H1 (cell line): ENCODE measurements at regions not wholly inside any gene's neighbourhood (a gene's known extent, or its start where the extent isn't known, plus 50 kb on each side); places are given as distances from the start of the nearest gene placed in this dataset.

ENCODE experiments used
- CTCF ChIA-PET: fragments of 300-600 bp; sonication (Branson Sonifier 250); formaldehyde crosslinking; loops from one replicate; lab custom pipeline; 2021; ENCODE audit not compliant: partially characterized antibody; lab: Charles Lee
- POLR2A ChIA-PET: fragments of 300-600 bp; sonication (Branson Sonifier 250); formaldehyde crosslinking; loops from one replicate; lab custom pipeline; 2021; ENCODE audit warnings: inconsistent platforms; ENCODE audit not compliant: partially characterized antibody; lab: Charles Lee
- DNase-seq, 2 experiments: peaks; one replicate each; pipeline versions ENCODE4 v3.0.0 to v3.0.0-alpha.2; 2010 to 2022; ENCODE audit warnings: low spot score in 2 of 2, low read depth in 1 of 2, mixed read lengths in 1 of 2
- FAIRE-seq: peaks from 2 replicates; lab custom pipeline; 2011; peaks lifted over from hg19 to GRCh38; lab: Jason Lieb, UNC
- H2AFZ ChIP-seq: 2 replicates; pipeline ENCODE4 v1.8.1; 2012; ENCODE audit warnings: low read length, inconsistent platforms
- H2AK5ac ChIP-seq: 2 replicates; pipeline ENCODE4 v1.6.1; 2013; ENCODE audit warnings: low read depth, low read length
- H2BK120ac ChIP-seq: replicated peaks from 2 replicates; pipeline ENCODE3; 2013; ENCODE audit warnings: low read depth, low read length, inconsistent platforms
- H2BK12ac ChIP-seq: 2 replicates; pipeline ENCODE4 v1.6.1; 2013; ENCODE audit warnings: low read depth, low read length
- H2BK15ac ChIP-seq: 2 replicates; pipeline ENCODE4 v1.6.1; 2013; ENCODE audit warnings: low read length
- H2BK20ac ChIP-seq: 2 replicates; pipeline ENCODE4 v1.6.1; 2013; ENCODE audit warnings: low read length
- H2BK5ac ChIP-seq: 2 replicates; pipeline ENCODE4 v1.6.1; 2013; ENCODE audit warnings: low read depth, low read length
- H3K14ac ChIP-seq: 2 replicates; pipeline ENCODE4 v1.6.1; 2013; ENCODE audit warnings: inconsistent platforms; ENCODE audit not compliant: insufficient read length
- H3K18ac ChIP-seq: 2 replicates; pipeline ENCODE4 v1.6.1; 2013; ENCODE audit warnings: low read length; ENCODE audit errors: extremely low read depth
- H3K23ac ChIP-seq: 2 replicates; pipeline ENCODE4 v1.6.1; 2013; ENCODE audit warnings: inconsistent platforms; ENCODE audit not compliant: insufficient read length
- H3K23me2 ChIP-seq: 2 replicates; pipeline ENCODE4 v1.6.1; 2013; ENCODE audit warnings: low read depth, low read length
- H3K27ac ChIP-seq: 2 replicates; pipeline ENCODE4 v1.6.1; 2011; ENCODE audit warnings: low read depth, low read length, inconsistent platforms
- H3K27me3 ChIP-seq, 4 experiments: replicated peaks in 1 of 4; 1 replicate in 1 of 4; 2 replicates in 3 of 4; pipeline versions ENCODE4 v1.6.1 to v1.8.1; 2011 to 2013; ENCODE audit warnings: low read length in 3 of 4, mild to moderate bottlenecking in 3 of 4, inconsistent platforms in 2 of 4, mixed read lengths in 2 of 4, moderate library complexity in 1 of 4; ENCODE audit not compliant: control insufficient read depth in 3 of 4, insufficient read depth in 3 of 4; ENCODE audit errors: extremely low read depth in 1 of 4
- H3K36me3 ChIP-seq, 4 experiments: 2 replicates each; pipeline versions ENCODE4 v1.6.1 to v1.8.1; 2011 to 2013; ENCODE audit warnings: mild to moderate bottlenecking in 4 of 4, low read length in 3 of 4, moderate library complexity in 2 of 4, control low read depth in 1 of 4, inconsistent platforms in 1 of 4; ENCODE audit not compliant: insufficient read depth in 4 of 4, control insufficient read depth in 2 of 4
- H3K4ac ChIP-seq: replicated peaks from 2 replicates; pipeline ENCODE3; 2013; ENCODE audit warnings: low read length, low read depth, mixed read lengths, inconsistent platforms; ENCODE audit not compliant: insufficient read length
- H3K4me1 ChIP-seq, 4 experiments: replicated peaks in 1 of 4; 1 replicate in 1 of 4; 2 replicates in 3 of 4; pipeline versions ENCODE4 v1.6.1 to v1.8.1; 2011 to 2013; ENCODE audit warnings: low read length in 3 of 4, inconsistent platforms in 2 of 4, mixed read lengths in 1 of 4; ENCODE audit not compliant: insufficient read depth in 4 of 4, control insufficient read depth in 3 of 4
- H3K4me2 ChIP-seq, 2 experiments: 2 replicates each; pipeline versions ENCODE4 v1.6.1 to v1.8.1; 2011 to 2013; ENCODE audit warnings: low read depth in 2 of 2, low read length in 2 of 2, control low read depth in 1 of 2, inconsistent platforms in 1 of 2, mild to moderate bottlenecking in 1 of 2; ENCODE audit not compliant: insufficient read depth in 1 of 2
- H3K4me3 ChIP-seq, 4 experiments: fragments of 200-600, 300-600 bp in 1 of 4; sonication (generic), shearing (Covaris generic), sonication (Bioruptor Twin) in 1 of 4; 2 replicates each; pipeline versions ENCODE4 v1.5.1 to v1.8.1; 2011 to 2016; ENCODE audit warnings: low read length in 4 of 4, low read depth in 3 of 4, control low read depth in 2 of 4, inconsistent platforms in 2 of 4, mild to moderate bottlenecking in 2 of 4, mixed read lengths in 1 of 4, moderate library complexity in 1 of 4; ENCODE audit not compliant: insufficient read depth in 2 of 4; ENCODE audit errors: extremely low read depth in 1 of 4
- H3K56ac ChIP-seq: replicated peaks from 2 replicates; pipeline ENCODE3; 2013; ENCODE audit warnings: low read depth, mild to moderate bottlenecking, mixed read lengths, low read length, inconsistent platforms; ENCODE audit not compliant: insufficient read length
- H3K79me1 ChIP-seq: 2 replicates; pipeline ENCODE4 v1.6.1; 2013; ENCODE audit warnings: low read depth, low read length, control low read depth
- H3K79me2 ChIP-seq, 2 experiments: 2 replicates each; pipeline versions ENCODE4 v1.6.1 to v1.8.1; 2012 to 2013; ENCODE audit warnings: low read length in 2 of 2, mild to moderate bottlenecking in 2 of 2, inconsistent platforms in 1 of 2; ENCODE audit not compliant: insufficient read depth in 2 of 2, control insufficient read depth in 1 of 2
- H3K9ac ChIP-seq, 4 experiments: replicated peaks in 1 of 4; 1 replicate in 1 of 4; 2 replicates in 3 of 4; pipeline versions ENCODE4 v1.6.1 to v1.8.1; 2011 to 2013; ENCODE audit warnings: low read depth in 3 of 4, low read length in 3 of 4, control low read depth in 2 of 4, mild to moderate bottlenecking in 2 of 4, moderate library complexity in 2 of 4, inconsistent platforms in 1 of 4; ENCODE audit errors: extremely low read depth in 1 of 4
- H3K9me3 ChIP-seq, 2 experiments: 2 replicates each; pipeline versions ENCODE4 v1.6.1 to v1.8.1; 2012 to 2013; ENCODE audit warnings: mild to moderate bottlenecking in 2 of 2, moderate library complexity in 2 of 2, control low read depth in 1 of 2, inconsistent platforms in 1 of 2, low read depth in 1 of 2, low read length in 1 of 2, mixed read lengths in 1 of 2; ENCODE audit not compliant: insufficient read depth in 2 of 2
- H4K20me1 ChIP-seq, 2 experiments: replicated peaks in 1 of 2; 2 replicates each; pipeline versions ENCODE3 to v1.8.1; 2011 to 2013; ENCODE audit warnings: inconsistent platforms in 2 of 2, low read length in 2 of 2, mild to moderate bottlenecking in 1 of 2; ENCODE audit not compliant: insufficient read depth in 2 of 2, control insufficient read depth in 1 of 2
- H4K5ac ChIP-seq: 2 replicates; pipeline ENCODE4 v1.6.1; 2013; ENCODE audit warnings: low read length, low read depth, mixed read lengths, inconsistent platforms; ENCODE audit not compliant: insufficient read length
- H4K8ac ChIP-seq: 2 replicates; pipeline ENCODE4 v1.8.0; 2013; ENCODE audit warnings: mild to moderate bottlenecking, moderate library complexity, low read length, inconsistent platforms; ENCODE audit not compliant: insufficient read depth; ENCODE audit errors: extremely low read depth
- H4K91ac ChIP-seq: replicated peaks from 2 replicates; pipeline ENCODE3; 2013; ENCODE audit warnings: low read length, mixed read lengths, inconsistent platforms; ENCODE audit not compliant: insufficient read length
- BCL11A ChIP-seq, 2 experiments: IDR thresholded peaks; one replicate each; pipeline ENCODE4 v1.6.1; 2011; ENCODE audit warnings: low read depth in 2 of 2, low read length in 2 of 2, mild to moderate bottlenecking in 2 of 2
- JUN ChIP-seq: IDR thresholded peaks from 2 replicates; pipeline ENCODE4 v1.6.1; 2011; ENCODE audit warnings: low read depth, mild to moderate bottlenecking, improper control_type of control experiment, low read length
- KDM1A ChIP-seq: fragments of 200-600, 300-600 bp; sonication (generic); IDR thresholded peaks from 2 replicates; pipeline ENCODE4 v1.7.1; 2016; ENCODE audit warnings: mild to moderate bottlenecking, low read length, borderline replicate concordance
- POU5F1 ChIP-seq: IDR thresholded peaks from 2 replicates; pipeline ENCODE4 v1.6.1; 2011; ENCODE audit warnings: low read depth, mild to moderate bottlenecking, low read length, moderate library complexity
- RAD21 ChIP-seq, 2 experiments: IDR thresholded peaks in 1 of 2; conservative IDR thresholded peaks in 1 of 2; 2 replicates each; pipeline ENCODE4 v1.6.1; 2011; ENCODE audit warnings: low read depth in 2 of 2, low read length in 2 of 2, improper control_type of control experiment in 1 of 2, inconsistent platforms in 1 of 2, mild to moderate bottlenecking in 1 of 2, moderate library complexity in 1 of 2
- TAF1 ChIP-seq: IDR thresholded peaks from 2 replicates; pipeline ENCODE4 v1.6.1; 2011; ENCODE audit warnings: mild to moderate bottlenecking, low read depth, low read length
- TAF7 ChIP-seq: optimal IDR thresholded peaks from 2 replicates; pipeline ENCODE3; 2011; ENCODE audit warnings: low read depth, mild to moderate bottlenecking, inconsistent platforms, low read length, moderate library complexity, borderline replicate concordance
- WGBS, 2 experiments: shearing (Covaris generic) in 1 of 2; methylation state at CpG; one replicate each; pipeline versions ENCODE4 v1.1.6 to v1.1.7; 2013 to 2015; ENCODE audit warnings: low lambda C conversion rate in 2 of 2, mixed read lengths in 2 of 2, inconsistent platforms in 1 of 2, low coverage in 1 of 2, missing lambda C conversion rate in 1 of 2; ENCODE audit not compliant: insufficient replicate concordance in 2 of 2, insufficient coverage in 1 of 2, insufficient read length in 1 of 2; ENCODE audit errors: extremely low coverage in 1 of 2, missing lambda C conversion rate in 1 of 2; 5-methylcytosine and 5-hydroxymethylcytosine counted together
- TF ChIP-seq, protein P1 (sequence below): IDR thresholded peaks from 2 replicates; pipeline ENCODE4 v1.6.1; 2012; ENCODE audit warnings: inconsistent platforms
- TF ChIP-seq, protein P2 (sequence below), 3 experiments: IDR thresholded peaks; 1 replicate in 2 of 3; 2 replicates in 1 of 3; pipeline versions ENCODE4 v1.5.1 to v1.6.1; 2011; ENCODE audit warnings: low read length in 3 of 3, mild to moderate bottlenecking in 3 of 3, inconsistent platforms in 2 of 3, low read depth in 1 of 3, moderate library complexity in 1 of 3; ENCODE audit not compliant: insufficient read depth in 1 of 3; ENCODE audit errors: control extremely low read depth in 1 of 3

DNA sequence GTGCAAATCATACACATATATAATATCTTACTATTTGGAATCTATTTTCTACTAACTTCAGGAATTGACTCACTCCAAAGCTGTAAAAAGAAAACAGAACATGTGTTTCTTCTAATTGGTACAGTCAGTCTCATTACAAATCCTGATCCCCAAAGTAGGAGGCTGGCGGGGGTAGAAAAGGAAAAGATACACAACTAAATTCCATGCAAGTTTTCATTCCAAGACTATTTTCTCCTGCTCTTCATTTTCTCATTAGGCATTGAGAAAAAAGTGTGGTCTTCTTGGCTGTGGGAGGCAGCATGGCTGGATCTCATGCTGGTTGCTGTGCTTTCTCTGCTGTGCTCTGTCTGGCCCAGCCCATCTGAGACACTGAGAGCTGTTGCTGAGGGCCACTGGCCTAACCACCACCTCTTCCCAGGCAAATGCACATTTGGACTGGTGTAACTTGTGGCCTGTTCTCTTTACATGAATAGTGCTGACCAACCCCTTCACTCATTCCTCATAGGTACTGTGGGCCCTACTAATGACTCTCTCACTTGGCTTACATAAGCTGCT, 1107.5 kb upstream of the B3GALT2 start:
- Histone ChIP-seq H3K23ac (no peak overlapping the region), H2AFZ (no peak overlapping the region), H3K9me3 (no peaks in the 10 kb centered on the region), H3K79me1 (no peaks in the 10 kb centered on the region), H3K4me1 (peaks cover 0 to 5% (median 1%) of the 10 kb centered on the region in 4 experiments; a peak in 3 of 7 replicates), H2BK12ac (no peak overlapping the region), H2BK20ac (no peak overlapping the region), H4K20me1 (no peaks in the 10 kb centered on the region), H3K23me2 (no peaks in the 10 kb centered on the region), H3K27me3 (no peaks in the 10 kb centered on the region), H2AK5ac (no peak overlapping the region), H2BK120ac (no peak overlapping the region), H3K36me3 (no peaks in the 10 kb centered on the region), H2BK5ac (no peak overlapping the region), H4K5ac (no peak overlapping the region), H3K18ac (no peak overlapping the region), H2BK15ac (no peak overlapping the region), H3K27ac (no peak overlapping the region), H3K4me2 (no peak overlapping the region), H3K4ac (no peak overlapping the region), H4K8ac (no peak overlapping the region), H3K4me3 (no peak overlapping the region), H3K14ac (no peak overlapping the region), H4K91ac (no peak overlapping the region), H3K9ac (no peak overlapping the region), H3K56ac (no peak overlapping the region), H3K79me2 (no peaks in the 10 kb centered on the region)
- 91% methylated on average over 1 of the region's 1 CpG; no CpG with 5 or more reads in 1 of the 2 experiments for WGBS, 2 experiments
- POLR2A ChIA-PET, result no interaction called here
- no peak for FAIRE-seq
- DNase-seq, result no peak
- CTCF ChIA-PET, result interaction anchor here (1.0 to 2.8 kb wide), 6 partner anchors 26 to 898 kb away, joined by 3 to 16 read pairs (median 9); no protein-coding TSS in a partner anchor
- TF ChIP-seq KDM1A, result no peak
- no peak for TF ChIP-seq RAD21 (IDR thresholded peaks at IDR 0.05 in 1 of 2, conservative IDR thresholded peaks at IDR 0.05 in 1 of 2; ENCODE audit: low read depth in 2 of 2, low read length in 2 of 2)
- TF ChIP-seq POU5F1, result no peak
- no peak for TF ChIP-seq TAF1
- no peak for TF ChIP-seq JUN
- no peak for TF ChIP-seq TAF7
- TF ChIP-seq, protein P1, sequence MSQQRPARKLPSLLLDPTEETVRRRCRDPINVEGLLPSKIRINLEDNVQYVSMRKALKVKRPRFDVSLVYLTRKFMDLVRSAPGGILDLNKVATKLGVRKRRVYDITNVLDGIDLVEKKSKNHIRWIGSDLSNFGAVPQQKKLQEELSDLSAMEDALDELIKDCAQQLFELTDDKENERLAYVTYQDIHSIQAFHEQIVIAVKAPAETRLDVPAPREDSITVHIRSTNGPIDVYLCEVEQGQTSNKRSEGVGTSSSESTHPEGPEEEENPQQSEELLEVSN, result no peak
- no peak for TF ChIP-seq BCL11A (IDR thresholded peaks at IDR 0.05; ENCODE audit: low read depth in 2 of 2, low read length in 2 of 2)
- TF ChIP-seq, protein P2, sequence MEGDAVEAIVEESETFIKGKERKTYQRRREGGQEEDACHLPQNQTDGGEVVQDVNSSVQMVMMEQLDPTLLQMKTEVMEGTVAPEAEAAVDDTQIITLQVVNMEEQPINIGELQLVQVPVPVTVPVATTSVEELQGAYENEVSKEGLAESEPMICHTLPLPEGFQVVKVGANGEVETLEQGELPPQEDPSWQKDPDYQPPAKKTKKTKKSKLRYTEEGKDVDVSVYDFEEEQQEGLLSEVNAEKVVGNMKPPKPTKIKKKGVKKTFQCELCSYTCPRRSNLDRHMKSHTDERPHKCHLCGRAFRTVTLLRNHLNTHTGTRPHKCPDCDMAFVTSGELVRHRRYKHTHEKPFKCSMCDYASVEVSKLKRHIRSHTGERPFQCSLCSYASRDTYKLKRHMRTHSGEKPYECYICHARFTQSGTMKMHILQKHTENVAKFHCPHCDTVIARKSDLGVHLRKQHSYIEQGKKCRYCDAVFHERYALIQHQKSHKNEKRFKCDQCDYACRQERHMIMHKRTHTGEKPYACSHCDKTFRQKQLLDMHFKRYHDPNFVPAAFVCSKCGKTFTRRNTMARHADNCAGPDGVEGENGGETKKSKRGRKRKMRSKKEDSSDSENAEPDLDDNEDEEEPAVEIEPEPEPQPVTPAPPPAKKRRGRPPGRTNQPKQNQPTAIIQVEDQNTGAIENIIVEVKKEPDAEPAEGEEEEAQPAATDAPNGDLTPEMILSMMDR (IDR thresholded peaks at IDR 0.05; ENCODE audit: control extremely low read depth in 1 of 3, insufficient read depth in 1 of 3, low read depth in 1 of 3, low read length in 3 of 3), result no peak
